ENCODE measurements at regions not wholly inside any gene's neighbourhood (a gene's known extent, or its start where the extent isn't known, plus 50 kb on each side); places are given as distances from the start of the nearest gene placed in this dataset.

DNA sequence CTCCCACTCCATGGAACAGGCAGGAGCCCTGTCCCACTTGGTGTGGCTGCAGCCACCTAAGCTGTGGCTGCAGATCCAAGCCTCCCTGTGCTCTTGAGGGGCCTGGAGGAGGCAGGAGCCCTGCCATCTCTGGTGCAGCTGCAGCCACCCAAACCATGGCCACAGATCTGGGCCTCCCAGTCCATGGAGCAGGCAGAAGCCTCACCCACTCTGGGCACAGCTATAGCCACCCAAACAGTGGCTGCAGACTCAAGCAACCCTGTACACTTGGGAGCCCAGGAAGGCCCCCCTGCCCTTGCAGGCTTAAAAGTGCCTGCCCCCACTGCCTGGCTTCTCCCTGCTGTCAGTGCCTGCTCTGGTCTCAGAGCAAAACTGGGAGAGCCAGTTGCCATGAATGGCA, 320.3 kb downstream of the RFPL4B start:
- ChIA-PET CTCF (no interaction called here), POLR2A (no interaction called here)
- no TSS peak for BruUV-seq (replicated peaks)
- ATAC-seq (no peak), DNase-seq (ENCODE audit: low read depth, low spot score) (no peak)
- Histone ChIP-seq H3K27me3 (ENCODE audit: control insufficient read depth, insufficient read depth, low read length) (no peaks in the 10 kb centered on the region), H3K36me3 (ENCODE audit: control insufficient read depth, insufficient read depth, low read length) (no peaks in the 10 kb centered on the region), H3K4me3 (ENCODE audit: low read depth in 2 of 2, low read length in 2 of 2) (no peak overlapping the region), H3K27ac (ENCODE audit: low read length) (no peak overlapping the region), H3K4me1 (ENCODE audit: control insufficient read depth, insufficient read depth, low read length) (no peaks in the 10 kb centered on the region), H3K9me3 (ENCODE audit: control insufficient read depth, insufficient read depth, low read depth, low read length) (no peaks in the 10 kb centered on the region)
- intact Hi-C loops (cut with micrococcal nuclease; ENCODE audit: unreplicated experiment): no loop called here
- TF ChIP-seq POLR2AphosphoS5 (IDR thresholded peaks at IDR 0.05; ENCODE audit: low read depth, low read length): no peak
- TF ChIP-seq SIN3A (IDR thresholded peaks at IDR 0.05; ENCODE audit: borderline replicate concordance, insufficient read depth, low read depth, low read length): no peak
- TF ChIP-seq TCF7L2 (IDR thresholded peaks at IDR 0.05; ENCODE audit: low read depth, low read length): no peak
- no peak for TF ChIP-seq REST (IDR thresholded peaks at IDR 0.05; ENCODE audit: insufficient read depth in 1 of 2, low read depth in 2 of 2, low read length in 1 of 2)
- TF ChIP-seq CTCF (IDR thresholded peaks at IDR 0.05): no peak
- in situ Hi-C loops (cut with HindIII; ENCODE audit: low pct_unique_long_range_greater_than_20kb, low sequenced_read_pairs): no loop called here

GRCh38 chr6:112680091-112680490, 333.0 kb downstream of the RFPL4B start:
- CTCF ChIA-PET: no interaction called here
- DNase-seq (ENCODE audit: low read depth, low spot score) (no peak), ATAC-seq (no peak)
- Histone ChIP-seq H3K27me3 (ENCODE audit: control insufficient read depth, insufficient read depth, low read length) (no peaks in the 10 kb centered on the region), H3K27ac (ENCODE audit: low read length) (no peak overlapping the region; the same call in 1 of the 2 replicates), H3K36me3 (ENCODE audit: control insufficient read depth, insufficient read depth, low read length) (no peaks in the 10 kb centered on the region), H3K9me3 (ENCODE audit: control insufficient read depth, insufficient read depth, low read depth, low read length) (no peaks in the 10 kb centered on the region), H3K4me3 (ENCODE audit: low read depth in 2 of 2, low read length in 2 of 2) (no peak overlapping the region), H3K4me1 (ENCODE audit: control insufficient read depth, insufficient read depth, low read length) (no peaks in the 10 kb centered on the region)
- BruUV-seq (replicated peaks): no TSS peak
- POLR2A ChIA-PET: no interaction called here
- intact Hi-C loops (cut with micrococcal nuclease; ENCODE audit: unreplicated experiment): no loop called here
- in situ Hi-C loops (cut with HindIII; ENCODE audit: low pct_unique_long_range_greater_than_20kb, low sequenced_read_pairs): no loop called here
- TF ChIP-seq CTCF (IDR thresholded peaks at IDR 0.05) (no peak), REST (IDR thresholded peaks at IDR 0.05; ENCODE audit: insufficient read depth in 1 of 2, low read depth in 2 of 2, low read length in 1 of 2) (no peak), SIN3A (IDR thresholded peaks at IDR 0.05; ENCODE audit: borderline replicate concordance, insufficient read depth, low read depth, low read length) (no peak), POLR2AphosphoS5 (IDR thresholded peaks at IDR 0.05; ENCODE audit: low read depth, low read length) (no peak), TCF7L2 (IDR thresholded peaks at IDR 0.05; ENCODE audit: low read depth, low read length) (no peak)
